DND-41 (cell line): ENCODE measurements at regions not wholly inside any gene's neighbourhood (a gene's known extent, or its start where the extent isn't known, plus 50 kb on each side); places are given as distances from the start of the nearest gene placed in this dataset.

ENCODE experiments used
- ATAC-seq: fragments of 200-7000 bp; cut with Tn5 transposase; 3 replicates; pipeline ENCODE4 v1.9.1; 2021; ENCODE audit warnings: low read depth; ENCODE audit not compliant: insufficient read depth
- DNase-seq: peaks from one replicate; pipeline ENCODE4 v3.0.0-alpha.2; 2020
- H2AFZ ChIP-seq: 2 replicates; pipeline ENCODE4 v1.6.0; 2012; ENCODE audit warnings: low read depth, low read length
- H3K27ac ChIP-seq: 2 replicates; pipeline ENCODE4 v1.5.1; 2012; ENCODE audit warnings: low read length, inconsistent platforms
- H3K27me3 ChIP-seq: fragments of 200-600 bp; sonication (generic); 2 replicates; pipeline ENCODE4 v1.6.0; 2012; ENCODE audit warnings: low read length, mild to moderate bottlenecking, inconsistent platforms; ENCODE audit not compliant: insufficient read depth, poor library complexity
- H3K36me3 ChIP-seq: 2 replicates; pipeline ENCODE4 v1.5.1; 2012; ENCODE audit warnings: low read length, inconsistent platforms; ENCODE audit not compliant: insufficient read depth
- H3K4me1 ChIP-seq: 2 replicates; pipeline ENCODE4 v1.5.1; 2012; ENCODE audit warnings: mild to moderate bottlenecking, low read length; ENCODE audit not compliant: insufficient read depth
- H3K4me2 ChIP-seq: 2 replicates; pipeline ENCODE4 v1.6.0; 2012; ENCODE audit warnings: mild to moderate bottlenecking, moderate library complexity, low read length, inconsistent platforms; ENCODE audit not compliant: insufficient read depth
- H3K4me3 ChIP-seq, 2 experiments: fragments of 200-600 bp in 1 of 2; shearing (Covaris generic) in 1 of 2; 2 replicates each; pipeline ENCODE4 v1.5.1; 2012 to 2016; ENCODE audit warnings: inconsistent platforms in 2 of 2, low read length in 2 of 2, mild to moderate bottlenecking in 2 of 2, low read depth in 1 of 2, moderate library complexity in 1 of 2
- H3K79me2 ChIP-seq: 2 replicates; pipeline ENCODE4 v1.6.0; 2012; ENCODE audit warnings: low read length, inconsistent platforms; ENCODE audit not compliant: insufficient read depth
- H3K9ac ChIP-seq: 2 replicates; pipeline ENCODE4 v1.6.0; 2012; ENCODE audit warnings: low read depth, mild to moderate bottlenecking, inconsistent platforms, low read length, moderate library complexity
- H3K9me3 ChIP-seq: 2 replicates; pipeline ENCODE4 v1.5.1; 2012; ENCODE audit warnings: low read length, moderate library complexity, mild to moderate bottlenecking, inconsistent platforms; ENCODE audit not compliant: insufficient read depth, severe bottlenecking
- H4K20me1 ChIP-seq: 2 replicates; pipeline ENCODE4 v1.6.0; 2012; ENCODE audit warnings: low read length; ENCODE audit not compliant: insufficient read depth
- CTCF ChIP-seq: IDR thresholded peaks from 2 replicates; pipeline ENCODE4 v1.5.1; 2012; ENCODE audit warnings: borderline replicate concordance, low read length, moderate library complexity, mild to moderate bottlenecking; ENCODE audit not compliant: poor library complexity, severe bottlenecking; ENCODE audit errors: extremely low read depth
- EZH2 ChIP-seq: IDR thresholded peaks from 3 replicates; pipeline ENCODE4 v1.6.1; 2012; ENCODE audit warnings: borderline replicate concordance, low read depth, mild to moderate bottlenecking, moderate library complexity, low read length, inconsistent platforms; ENCODE audit not compliant: severe bottlenecking

- no peak overlapping the region for H2AFZ ChIP-seq
- no peaks in the 10 kb centered on the region for H3K27me3 ChIP-seq
- no peaks in the 10 kb centered on the region for H4K20me1 ChIP-seq
- TF ChIP-seq EZH2 (no peak), CTCF (no peak)
- DNase-seq (no peak), ATAC-seq (no peak)
- H3K4me2 ChIP-seq, result no peak overlapping the region
- no peak overlapping the region for H3K27ac ChIP-seq
- no peaks in the 10 kb centered on the region for H3K9me3 ChIP-seq
- no peaks in the 10 kb centered on the region for H3K36me3 ChIP-seq
- no peak overlapping the region for H3K9ac ChIP-seq
- H3K4me3 ChIP-seq, result no peak overlapping the region
- no peaks in the 10 kb centered on the region for H3K79me2 ChIP-seq
- H3K4me1 ChIP-seq, result no peaks in the 10 kb centered on the region
Observed at GRCh38 chr10:76649723-76650127, 987.9 kb downstream of the KCNMA1 start.

GRCh38 chr10:76649254-76649653 lies 988.4 kb downstream of the KCNMA1 start:
- TF ChIP-seq EZH2, result no peak
- TF ChIP-seq CTCF, result no peak
- no peaks in the 10 kb centered on the region for H3K4me1 ChIP-seq
- H3K79me2 ChIP-seq, result no peaks in the 10 kb centered on the region
- H3K9me3 ChIP-seq, result no peaks in the 10 kb centered on the region
- H3K9ac ChIP-seq, result no peak overlapping the region
- no peak overlapping the region for H3K4me2 ChIP-seq
- H2AFZ ChIP-seq, result no peak overlapping the region
- H4K20me1 ChIP-seq, result no peaks in the 10 kb centered on the region
- no peaks in the 10 kb centered on the region for H3K36me3 ChIP-seq
- H3K4me3 ChIP-seq, result no peak overlapping the region
- no peaks in the 10 kb centered on the region for H3K27me3 ChIP-seq
- DNase-seq (no peak), ATAC-seq (no peak)
- H3K27ac ChIP-seq, result no peak overlapping the region

DNA sequence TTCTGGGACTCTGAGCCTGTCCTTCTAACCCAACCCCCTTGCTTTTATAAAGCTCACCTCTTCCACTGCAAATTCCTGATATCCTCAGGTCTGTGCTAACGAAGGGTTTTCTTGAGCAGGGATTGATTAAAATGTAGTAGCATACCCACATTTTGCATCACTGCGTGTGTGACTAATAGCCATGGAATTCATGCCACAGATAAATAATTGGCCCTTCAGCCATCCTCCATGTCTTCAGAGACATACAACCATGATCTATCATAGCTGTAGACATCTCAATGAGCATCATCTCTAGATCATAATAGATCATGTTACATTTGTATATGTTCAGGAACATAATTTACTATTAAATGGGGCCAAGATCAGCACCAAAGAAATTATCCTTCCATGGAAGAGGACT lies 990.3 kb downstream of the KCNMA1 start:
- TF ChIP-seq CTCF (no peak), EZH2 (no peak)
- no peaks in the 10 kb centered on the region for H3K9me3 ChIP-seq
- DNase-seq (no peak), ATAC-seq (no peak)
- no peak overlapping the region for H3K4me2 ChIP-seq
- no peaks in the 10 kb centered on the region for H4K20me1 ChIP-seq
- H3K36me3 ChIP-seq, result no peaks in the 10 kb centered on the region
- no peak overlapping the region for H3K9ac ChIP-seq
- no peaks in the 10 kb centered on the region for H3K4me1 ChIP-seq
- H3K79me2 ChIP-seq, result no peaks in the 10 kb centered on the region
- no peak overlapping the region for H3K27ac ChIP-seq
- H2AFZ ChIP-seq, result no peak overlapping the region
- no peak overlapping the region for H3K4me3 ChIP-seq
- no peaks in the 10 kb centered on the region for H3K27me3 ChIP-seq

DNA sequence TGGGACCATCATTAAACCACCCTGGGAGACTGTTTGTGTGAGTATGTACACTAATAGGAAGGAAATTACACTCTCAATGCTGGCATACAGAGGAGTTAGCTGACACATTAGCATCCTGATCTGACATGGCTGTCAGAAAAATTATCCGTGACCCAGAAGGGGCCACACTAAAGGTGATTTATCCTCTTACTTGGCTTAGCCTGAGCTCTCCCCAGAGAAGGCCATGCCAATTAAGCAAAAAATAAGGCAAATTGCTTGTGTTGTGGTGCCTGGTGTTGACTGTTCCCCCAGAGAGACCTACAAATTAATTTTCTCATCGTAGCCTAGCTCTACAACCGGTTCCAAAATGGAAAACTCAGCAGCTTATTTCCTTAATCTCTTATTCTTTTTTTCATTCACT lies 992.3 kb downstream of the KCNMA1 start:
- ATAC-seq (no peak), DNase-seq (no peak)
- no peak overlapping the region for H3K4me2 ChIP-seq
- no peak overlapping the region for H3K4me3 ChIP-seq
- no peaks in the 10 kb centered on the region for H3K36me3 ChIP-seq
- H4K20me1 ChIP-seq, result no peaks in the 10 kb centered on the region
- no peak overlapping the region for H3K9ac ChIP-seq
- H3K79me2 ChIP-seq, result no peaks in the 10 kb centered on the region
- H2AFZ ChIP-seq, result no peak overlapping the region
- H3K27me3 ChIP-seq, result no peaks in the 10 kb centered on the region
- no peaks in the 10 kb centered on the region for H3K9me3 ChIP-seq
- no peaks in the 10 kb centered on the region for H3K4me1 ChIP-seq
- H3K27ac ChIP-seq, result no peak overlapping the region
- TF ChIP-seq EZH2 (no peak), CTCF (no peak)
